ENCODE measurements at regions not wholly inside any gene's neighbourhood (a gene's known extent, or its start where the extent isn't known, plus 50 kb on each side); places are given as distances from the start of the nearest gene placed in this dataset.

DNA sequence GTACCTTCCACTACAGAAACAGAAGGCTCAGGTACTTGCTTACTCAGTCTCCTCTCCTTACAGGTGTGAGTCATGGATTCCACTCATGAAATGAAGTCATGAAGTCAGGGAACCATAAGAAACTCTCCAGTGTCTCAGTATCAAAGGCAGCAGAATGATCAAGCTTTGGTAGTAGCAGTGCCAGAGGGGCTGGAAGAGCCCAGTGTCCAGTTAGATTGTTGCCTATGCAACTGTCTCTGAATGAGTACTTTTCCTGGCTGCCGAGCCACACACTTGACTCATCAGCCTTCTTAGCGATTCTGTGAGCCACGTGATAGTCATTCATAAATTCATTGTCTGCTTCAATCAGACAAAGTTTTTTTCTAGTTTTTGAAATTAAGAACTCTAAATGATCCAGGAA is 52.2 kb upstream of the DTNBP1 start:
- no peak overlapping the region for H3K27ac ChIP-seq (ENCODE audit: low read depth, low read length)
- H4K20me1 ChIP-seq (ENCODE audit: control insufficient read depth, insufficient read depth, low read depth, low read length), result no peaks in the 10 kb centered on the region
- no peak overlapping the region for H3K4me2 ChIP-seq (ENCODE audit: low read length)
- H3K36me3 ChIP-seq (ENCODE audit: control insufficient read depth, low read length), result no peaks in the 10 kb centered on the region
- TF ChIP-seq, protein P1, sequence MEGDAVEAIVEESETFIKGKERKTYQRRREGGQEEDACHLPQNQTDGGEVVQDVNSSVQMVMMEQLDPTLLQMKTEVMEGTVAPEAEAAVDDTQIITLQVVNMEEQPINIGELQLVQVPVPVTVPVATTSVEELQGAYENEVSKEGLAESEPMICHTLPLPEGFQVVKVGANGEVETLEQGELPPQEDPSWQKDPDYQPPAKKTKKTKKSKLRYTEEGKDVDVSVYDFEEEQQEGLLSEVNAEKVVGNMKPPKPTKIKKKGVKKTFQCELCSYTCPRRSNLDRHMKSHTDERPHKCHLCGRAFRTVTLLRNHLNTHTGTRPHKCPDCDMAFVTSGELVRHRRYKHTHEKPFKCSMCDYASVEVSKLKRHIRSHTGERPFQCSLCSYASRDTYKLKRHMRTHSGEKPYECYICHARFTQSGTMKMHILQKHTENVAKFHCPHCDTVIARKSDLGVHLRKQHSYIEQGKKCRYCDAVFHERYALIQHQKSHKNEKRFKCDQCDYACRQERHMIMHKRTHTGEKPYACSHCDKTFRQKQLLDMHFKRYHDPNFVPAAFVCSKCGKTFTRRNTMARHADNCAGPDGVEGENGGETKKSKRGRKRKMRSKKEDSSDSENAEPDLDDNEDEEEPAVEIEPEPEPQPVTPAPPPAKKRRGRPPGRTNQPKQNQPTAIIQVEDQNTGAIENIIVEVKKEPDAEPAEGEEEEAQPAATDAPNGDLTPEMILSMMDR (IDR thresholded peaks at IDR 0.05; ENCODE audit: low read depth, low read length, poor library complexity, severe bottlenecking), result no peak
- no peak for TF ChIP-seq EZH2phosphoT487 (IDR thresholded peaks at IDR 0.05; ENCODE audit: borderline replicate concordance, low read length)
- H3K79me2 ChIP-seq (ENCODE audit: control insufficient read depth, low read length), result no peaks in the 10 kb centered on the region
- H3K4me1 ChIP-seq (ENCODE audit: control insufficient read depth, low read length), result no peaks in the 10 kb centered on the region
- H3K9me2 ChIP-seq (replicated peaks; ENCODE audit: control insufficient read depth, low read length), result no peaks in the 10 kb centered on the region
- no peak overlapping the region for H3K4me3 ChIP-seq (ENCODE audit: low read length)
- no peaks in the 10 kb centered on the region for H3F3A ChIP-seq (ENCODE audit: control insufficient read depth, insufficient read depth)
- H3K27me3 ChIP-seq (ENCODE audit: control insufficient read depth, low read length), result peaks cover 3% of the 10 kb centered on the region; the same call in 1 of the 2 replicates
- no peaks in the 10 kb centered on the region for H3K9me3 ChIP-seq (ENCODE audit: control insufficient read depth, insufficient read depth, low read length)

DNA sequence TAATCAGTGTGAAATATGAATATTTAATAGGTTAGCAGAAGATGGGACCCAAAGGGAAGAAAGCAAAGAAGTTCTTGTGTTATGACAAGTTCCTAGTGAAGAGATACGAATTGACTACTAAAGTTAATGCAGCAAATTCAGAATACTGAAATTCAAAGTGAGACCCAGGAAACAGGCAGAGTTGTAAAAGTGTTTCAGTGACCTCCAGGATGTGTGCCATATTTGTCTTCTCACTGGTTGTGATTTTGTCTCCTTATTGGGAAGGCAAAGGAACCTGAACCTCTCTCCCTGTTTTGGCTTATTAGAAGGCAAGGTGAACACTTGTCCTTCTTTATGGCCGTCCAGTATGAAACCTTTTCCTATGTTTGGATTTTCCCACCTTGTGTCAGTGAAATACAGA is 51.8 kb upstream of the DTNBP1 start:
- no peaks in the 10 kb centered on the region for H3K4me1 ChIP-seq (ENCODE audit: control insufficient read depth, low read length)
- H3K4me3 ChIP-seq (ENCODE audit: low read length), result no peak overlapping the region
- no peaks in the 10 kb centered on the region for H3F3A ChIP-seq (ENCODE audit: control insufficient read depth, insufficient read depth)
- no peak for TF ChIP-seq EZH2phosphoT487 (IDR thresholded peaks at IDR 0.05; ENCODE audit: borderline replicate concordance, low read length)
- TF ChIP-seq, protein P1 (IDR thresholded peaks at IDR 0.05; ENCODE audit: low read depth, low read length, poor library complexity, severe bottlenecking), result no peak
- no peak overlapping the region for H3K27ac ChIP-seq (ENCODE audit: low read depth, low read length)
- no peaks in the 10 kb centered on the region for H3K79me2 ChIP-seq (ENCODE audit: control insufficient read depth, low read length)
- no peak overlapping the region for H3K4me2 ChIP-seq (ENCODE audit: low read length)
- H4K20me1 ChIP-seq (ENCODE audit: control insufficient read depth, insufficient read depth, low read depth, low read length), result no peaks in the 10 kb centered on the region
- no peaks in the 10 kb centered on the region for H3K9me3 ChIP-seq (ENCODE audit: control insufficient read depth, insufficient read depth, low read length)
- H3K27me3 ChIP-seq (ENCODE audit: control insufficient read depth, low read length), result peaks cover 3% of the 10 kb centered on the region; the same call in 1 of the 2 replicates
- H3K9me2 ChIP-seq (replicated peaks; ENCODE audit: control insufficient read depth, low read length), result no peaks in the 10 kb centered on the region
- H3K36me3 ChIP-seq (ENCODE audit: control insufficient read depth, low read length), result no peaks in the 10 kb centered on the region

DNA sequence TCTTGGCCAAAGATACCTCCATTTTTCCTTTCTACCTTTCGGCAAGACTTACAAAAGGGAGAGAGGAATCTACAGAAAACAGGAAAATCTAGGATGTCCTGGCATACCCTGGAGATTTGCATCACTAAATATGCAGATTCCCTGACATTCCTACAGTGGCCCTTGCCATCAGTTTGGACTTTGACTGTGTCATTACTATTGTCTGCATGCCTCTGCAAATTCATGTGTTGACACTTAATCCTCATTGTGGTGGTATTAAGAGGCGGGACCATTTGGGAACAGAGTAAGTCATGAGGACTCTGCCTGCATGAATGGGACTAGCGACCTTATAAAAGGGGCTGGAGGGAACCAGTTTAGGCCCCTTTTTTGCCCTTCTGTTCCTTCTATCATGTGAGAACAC is 50.5 kb upstream of the DTNBP1 start:
- Histone ChIP-seq H4K20me1 (ENCODE audit: control insufficient read depth, insufficient read depth, low read depth, low read length) (no peaks in the 10 kb centered on the region), H3K36me3 (ENCODE audit: control insufficient read depth, low read length) (no peaks in the 10 kb centered on the region), H3K4me2 (ENCODE audit: low read length) (no peak overlapping the region), H3K79me2 (ENCODE audit: control insufficient read depth, low read length) (no peaks in the 10 kb centered on the region), H3K27me3 (ENCODE audit: control insufficient read depth, low read length) (peaks cover 10% of the 10 kb centered on the region; the same call in 1 of the 2 replicates), H3F3A (ENCODE audit: control insufficient read depth, insufficient read depth) (no peaks in the 10 kb centered on the region), H3K9me2 (replicated peaks; ENCODE audit: control insufficient read depth, low read length) (no peaks in the 10 kb centered on the region), H3K4me1 (ENCODE audit: control insufficient read depth, low read length) (no peaks in the 10 kb centered on the region), H3K9me3 (ENCODE audit: control insufficient read depth, insufficient read depth, low read length) (no peaks in the 10 kb centered on the region), H3K27ac (ENCODE audit: low read depth, low read length) (no peak overlapping the region), H3K4me3 (ENCODE audit: low read length) (no peak overlapping the region)
- TF ChIP-seq EZH2phosphoT487 (IDR thresholded peaks at IDR 0.05; ENCODE audit: borderline replicate concordance, low read length), result no peak
- TF ChIP-seq, protein P1 (IDR thresholded peaks at IDR 0.05; ENCODE audit: low read depth, low read length, poor library complexity, severe bottlenecking), result no peak

Measured in DOHH2 (cell line).